HG02943 (cell line): ENCODE measurements at regions not wholly inside any gene's neighbourhood (a gene's known extent, or its start where the extent isn't known, plus 50 kb on each side); places are given as distances from the start of the nearest gene placed in this dataset.
"Not testable (repeated sequence)": the region's sequence is repeated elsewhere in the genome, so short reads cannot be mapped to it uniquely, and the experiment has no call there.

ENCODE experiments used
- ATAC-seq: cut with Tn5 transposase; IDR thresholded peaks from one replicate; pipeline ENCODE4 v1.9.1; 2021; ENCODE audit warnings: mild to moderate bottlenecking, low read depth, moderate library complexity; ENCODE audit not compliant: unreplicated experiment

DNA sequence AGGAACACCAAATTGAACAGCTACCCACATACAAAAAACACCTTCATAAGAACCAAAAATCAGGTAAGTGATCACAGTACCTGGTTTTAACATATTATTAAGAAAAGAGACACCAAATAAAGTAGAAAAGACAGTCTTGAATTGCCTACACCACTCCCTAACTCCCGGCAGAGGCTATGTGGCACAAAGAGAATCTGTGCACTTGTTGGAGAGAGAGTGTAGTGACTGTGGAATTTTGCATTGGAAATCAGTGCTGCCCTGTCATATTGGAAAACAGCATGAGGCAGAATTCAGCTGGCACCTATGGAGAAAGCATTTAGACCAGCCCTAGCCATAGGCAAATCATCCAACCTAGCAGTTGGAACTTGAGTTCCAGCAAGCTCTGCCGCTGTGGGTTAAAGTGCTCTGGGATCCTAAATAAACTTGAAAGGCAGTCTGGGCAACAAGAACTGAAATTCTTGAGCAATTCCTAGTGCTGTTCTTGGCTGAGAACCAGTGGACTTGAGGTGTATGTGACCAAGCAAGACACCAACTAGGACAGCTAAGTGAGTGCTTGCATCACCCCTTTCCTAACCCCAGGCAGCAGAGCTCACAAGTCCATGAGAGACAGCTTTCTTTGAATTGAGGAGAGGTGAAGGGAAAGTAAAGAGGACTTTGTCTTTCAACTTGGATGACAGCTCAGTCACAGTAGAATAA is 969.6 kb upstream of the ALCAM start:
- no peak for ATAC-seq

- no peak for ATAC-seq
These were observed 969.0 kb upstream of the ALCAM start for GRCh38 chr3:104397713-104398112.

DNA sequence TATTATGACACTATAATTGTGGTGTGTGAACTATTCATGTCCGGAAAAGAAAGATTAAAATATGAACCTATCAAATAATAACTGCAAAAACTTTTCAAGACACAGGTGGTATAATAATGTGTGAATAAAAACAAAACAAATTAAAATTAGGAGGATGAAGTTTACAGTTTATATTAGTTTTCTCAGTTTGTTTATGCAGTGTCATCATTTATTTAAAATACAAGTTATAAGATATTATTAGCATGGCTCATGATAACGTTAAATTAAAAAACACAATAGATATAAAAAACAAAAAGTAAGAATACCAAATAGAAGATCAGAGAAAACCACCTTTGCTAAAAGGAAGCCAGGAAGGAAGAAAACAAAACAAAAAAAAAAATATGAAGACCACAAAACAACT is 963.8 kb upstream of the ALCAM start:
- no peak for ATAC-seq

DNA sequence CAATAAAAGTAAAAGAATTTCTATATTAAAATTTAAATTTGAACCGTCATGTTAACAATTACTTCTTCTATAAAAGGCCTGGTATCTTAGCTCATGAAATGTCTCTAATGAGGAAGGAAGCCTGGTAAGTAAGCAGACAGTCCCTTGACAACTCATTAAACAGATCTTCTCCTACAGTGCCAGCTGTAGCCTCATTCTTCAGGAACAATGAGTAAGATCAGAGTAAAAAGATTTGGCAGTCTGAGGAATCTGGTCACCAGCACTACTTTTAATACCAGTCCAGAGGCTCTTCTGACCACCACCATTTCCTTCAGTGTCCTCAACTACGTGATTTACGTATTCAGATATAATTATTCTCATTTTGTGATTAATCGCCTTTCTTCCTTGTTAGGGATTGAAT is 955.0 kb upstream of the ALCAM start:
- no peak for ATAC-seq

DNA sequence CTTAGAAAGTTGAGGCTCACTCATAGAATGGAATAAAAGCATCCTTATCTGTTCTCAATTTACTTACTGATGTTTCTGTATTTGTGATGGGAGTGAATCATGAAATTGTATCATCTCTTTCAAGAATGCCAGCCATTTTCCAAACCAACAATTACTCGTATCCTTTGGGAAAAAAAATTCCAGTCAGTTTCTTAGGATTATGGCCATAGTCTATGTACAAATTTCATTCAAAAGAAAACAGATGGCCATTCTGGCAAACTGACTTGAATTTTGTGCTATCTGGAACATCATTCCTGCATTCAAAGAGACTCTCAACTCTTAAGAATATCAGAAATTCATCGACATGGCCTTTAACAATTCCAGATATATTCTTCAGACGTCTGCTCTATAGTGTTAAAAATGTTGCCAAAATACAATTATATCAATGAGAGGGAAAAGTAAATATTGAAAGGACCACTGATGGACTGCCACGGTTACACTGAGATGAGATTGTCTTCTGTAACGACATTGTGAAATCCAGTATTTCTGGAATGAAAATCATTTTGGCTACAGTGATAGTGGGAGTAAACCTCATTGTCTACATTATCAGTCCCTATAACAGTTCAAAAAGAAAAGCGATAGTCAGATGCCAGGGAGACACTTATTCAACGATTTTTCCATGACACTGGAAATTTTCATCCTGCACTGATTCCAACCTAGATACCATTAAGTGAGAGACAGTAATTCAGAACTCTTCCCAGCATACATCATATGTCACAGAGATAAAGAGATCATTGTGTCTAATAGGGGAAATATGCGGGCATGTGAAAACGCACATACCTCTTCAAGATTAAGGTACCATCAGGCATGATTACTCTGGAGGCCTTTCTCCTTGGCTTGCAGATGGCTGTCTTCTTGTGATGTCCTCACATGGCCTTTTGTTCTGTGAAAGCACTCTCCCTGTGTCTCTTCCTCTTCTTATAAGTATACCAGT is 953.8 kb upstream of the ALCAM start:
- no peak for ATAC-seq

- no peak for ATAC-seq
These were observed 938.3 kb upstream of the ALCAM start for GRCh38 chr3:104428337-104428925.

- ATAC-seq = no peak
These were observed 937.0 kb upstream of the ALCAM start for GRCh38 chr3:104429727-104430126.

- no peak for ATAC-seq
These were observed 930.2 kb upstream of the ALCAM start for GRCh38 chr3:104436506-104436905.

- ATAC-seq = no peak
These were observed 929.5 kb upstream of the ALCAM start for GRCh38 chr3:104437131-104437750.

- ATAC-seq = no peak
These were observed 928.8 kb upstream of the ALCAM start for GRCh38 chr3:104437891-104438290.

- ATAC-seq = no peak
These were observed 928.0 kb upstream of the ALCAM start for GRCh38 chr3:104438706-104439105.

DNA sequence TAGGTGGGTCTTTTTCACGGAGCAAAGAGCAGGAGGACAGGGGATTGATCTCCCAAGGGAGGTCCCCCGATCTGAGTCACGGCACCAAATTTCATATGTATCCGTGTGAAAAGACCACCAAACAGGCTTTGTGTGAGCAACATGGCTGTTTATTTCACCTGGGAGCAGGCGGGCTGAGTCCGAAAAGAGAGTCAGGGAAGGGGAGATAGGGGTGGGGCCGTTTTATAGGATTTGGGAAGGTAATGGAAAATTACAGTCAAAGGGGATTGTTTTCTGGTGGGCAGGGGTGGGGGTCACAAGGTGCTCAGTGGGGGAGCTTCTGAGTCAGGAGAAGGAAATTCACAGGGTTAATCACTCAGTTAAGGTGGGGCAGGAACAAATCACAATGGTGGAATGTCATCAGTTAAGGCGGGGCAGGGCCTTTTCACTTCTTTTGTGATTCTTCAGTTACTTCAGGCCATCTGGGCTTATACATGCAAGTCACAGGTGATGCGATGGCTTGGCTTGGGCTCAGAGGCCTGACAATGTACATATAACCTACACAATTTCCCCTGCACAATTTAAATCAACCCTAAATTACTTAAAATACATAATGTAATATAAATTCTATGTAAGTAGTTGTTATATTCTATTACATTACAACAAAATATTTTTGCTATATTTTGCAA is 921.3 kb upstream of the ALCAM start:
- not testable (repeated sequence) for ATAC-seq

DNA sequence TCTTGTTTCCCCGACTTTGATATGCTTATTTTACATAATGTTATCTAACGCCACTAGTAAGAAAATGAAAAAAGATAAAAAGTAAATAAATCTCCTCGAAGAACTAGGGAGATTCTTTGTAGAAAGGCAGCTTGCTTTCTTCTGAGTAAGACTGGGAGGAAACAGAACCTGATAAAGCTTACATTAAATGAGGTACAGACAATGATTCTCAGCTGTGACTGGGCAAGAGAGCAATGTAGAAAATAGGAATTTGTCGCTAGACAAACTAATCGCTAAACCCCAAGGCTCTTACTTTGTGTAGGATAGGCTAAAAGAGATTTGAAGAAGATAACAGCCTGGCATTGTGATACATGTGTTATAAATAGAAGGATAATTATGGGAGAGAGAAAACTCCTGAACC is 919.0 kb upstream of the ALCAM start:
- no peak for ATAC-seq

- no peak for ATAC-seq
These were observed 914.0 kb upstream of the ALCAM start for GRCh38 chr3:104452697-104453096.

GRCh38 chr3:104458657-104459056 is 908.1 kb upstream of the ALCAM start:
- ATAC-seq = no peak

DNA sequence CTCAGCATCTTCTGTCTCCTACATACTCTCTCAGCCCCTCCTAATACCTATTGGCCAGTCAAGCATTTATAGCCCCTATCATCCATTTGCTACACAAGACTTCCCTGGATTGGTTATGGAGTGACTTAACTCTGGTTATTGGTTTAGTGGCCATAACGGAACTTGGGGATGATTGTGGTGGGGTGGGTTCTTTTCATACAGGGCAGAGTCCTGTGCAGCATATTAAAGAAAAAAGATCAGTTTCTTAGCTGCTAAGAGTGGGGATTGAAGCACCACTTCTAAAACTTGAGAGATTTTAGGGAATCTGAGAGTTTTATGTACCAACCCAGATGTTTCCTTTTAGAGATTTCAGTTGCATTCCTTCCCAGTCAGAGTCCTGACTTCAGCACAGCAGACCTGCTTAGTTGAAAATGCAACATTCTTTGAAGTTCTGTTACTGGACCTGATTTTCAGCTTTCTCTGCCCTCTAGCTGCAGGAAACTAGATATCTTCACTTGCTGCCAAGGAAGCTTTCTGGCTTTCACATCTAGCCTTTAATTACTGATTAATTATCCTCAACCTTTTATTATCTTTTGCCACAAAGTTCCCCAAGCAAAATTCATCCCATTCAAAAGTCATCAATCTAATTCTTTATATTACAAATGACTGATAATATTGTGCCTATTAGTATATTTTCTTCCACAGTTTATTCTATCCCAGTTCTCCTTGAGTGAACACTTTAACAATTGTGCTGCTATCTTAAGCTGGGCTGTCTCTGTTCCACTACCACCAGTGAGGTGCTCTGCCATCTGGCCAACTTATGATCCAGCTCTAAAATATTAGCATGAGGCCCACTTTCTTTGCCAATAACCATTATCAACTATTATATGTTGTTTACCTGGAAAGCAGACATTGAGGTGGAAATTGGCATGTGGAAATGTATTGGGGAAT is 906.0 kb upstream of the ALCAM start:
- ATAC-seq = no peak

GRCh38 chr3:104461431-104461830 is 905.3 kb upstream of the ALCAM start:
- no peak for ATAC-seq

GRCh38 chr3:104472221-104472620 is 894.5 kb upstream of the ALCAM start:
- no peak for ATAC-seq

GRCh38 chr3:104474011-104474410 is 892.7 kb upstream of the ALCAM start:
- ATAC-seq = no peak
